SK-N-DZ (cell line): ENCODE measurements at regions not wholly inside any gene's neighbourhood (a gene's known extent, or its start where the extent isn't known, plus 50 kb on each side); places are given as distances from the start of the nearest gene placed in this dataset.

Source experiments
- DNase-seq: peaks from one replicate; pipeline ENCODE4 v3.0.0-alpha.2; 2015; ENCODE audit warnings: low spot score

DNA sequence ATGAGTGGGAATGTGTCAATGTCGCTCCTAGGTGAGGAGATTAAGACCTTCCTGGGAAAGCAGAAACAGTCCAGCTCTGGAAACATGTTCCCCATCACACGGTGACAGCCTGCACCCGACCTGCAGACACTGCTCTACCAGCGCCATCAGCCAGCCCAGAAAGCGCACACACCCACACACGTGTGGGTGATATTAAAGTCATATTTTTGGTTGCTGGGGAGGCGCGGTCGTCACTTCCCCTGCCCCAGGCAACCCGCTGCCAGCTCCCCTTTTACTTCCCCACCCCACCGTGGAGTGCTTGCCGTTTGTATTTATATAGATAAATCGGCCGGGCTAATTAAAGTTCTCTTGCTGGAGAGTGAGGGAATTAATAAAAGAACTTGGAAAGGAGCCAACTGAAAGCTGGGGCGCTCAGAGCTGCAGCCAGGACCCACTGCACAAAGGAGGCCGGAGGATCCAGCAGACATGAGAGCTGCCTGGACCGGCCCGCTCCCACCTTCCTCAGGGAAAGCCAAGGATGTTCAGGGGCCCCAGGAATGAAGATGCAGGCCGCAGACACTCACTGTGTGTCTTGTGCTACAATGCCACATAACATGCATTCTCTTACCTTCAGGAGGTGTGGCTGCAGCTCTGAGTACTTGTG lies 145.2 kb upstream of the UNC5B start:
- DNase-seq, result no peak

DNA sequence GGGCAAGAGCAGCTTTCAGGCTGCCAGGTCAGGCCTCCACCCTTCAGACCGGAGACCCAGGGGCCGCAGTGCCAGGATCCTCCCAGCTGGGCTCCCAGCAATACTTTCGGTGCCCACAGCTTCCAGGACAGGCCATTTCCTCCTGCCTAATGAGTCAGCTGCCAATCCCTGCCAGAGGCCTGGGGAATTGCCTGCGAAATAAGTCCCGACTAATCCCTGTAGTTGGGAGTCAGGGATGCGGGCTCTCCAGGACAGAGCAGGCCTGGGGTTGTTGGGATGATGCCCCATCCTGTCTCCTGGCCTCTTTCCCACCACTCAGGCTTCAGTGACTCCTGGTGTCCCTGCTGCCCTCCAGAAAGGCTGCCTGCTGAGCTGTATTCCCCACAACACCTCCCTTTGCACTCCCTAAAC lies 143.5 kb upstream of the UNC5B start:
- DNase-seq, result no peak

DNA sequence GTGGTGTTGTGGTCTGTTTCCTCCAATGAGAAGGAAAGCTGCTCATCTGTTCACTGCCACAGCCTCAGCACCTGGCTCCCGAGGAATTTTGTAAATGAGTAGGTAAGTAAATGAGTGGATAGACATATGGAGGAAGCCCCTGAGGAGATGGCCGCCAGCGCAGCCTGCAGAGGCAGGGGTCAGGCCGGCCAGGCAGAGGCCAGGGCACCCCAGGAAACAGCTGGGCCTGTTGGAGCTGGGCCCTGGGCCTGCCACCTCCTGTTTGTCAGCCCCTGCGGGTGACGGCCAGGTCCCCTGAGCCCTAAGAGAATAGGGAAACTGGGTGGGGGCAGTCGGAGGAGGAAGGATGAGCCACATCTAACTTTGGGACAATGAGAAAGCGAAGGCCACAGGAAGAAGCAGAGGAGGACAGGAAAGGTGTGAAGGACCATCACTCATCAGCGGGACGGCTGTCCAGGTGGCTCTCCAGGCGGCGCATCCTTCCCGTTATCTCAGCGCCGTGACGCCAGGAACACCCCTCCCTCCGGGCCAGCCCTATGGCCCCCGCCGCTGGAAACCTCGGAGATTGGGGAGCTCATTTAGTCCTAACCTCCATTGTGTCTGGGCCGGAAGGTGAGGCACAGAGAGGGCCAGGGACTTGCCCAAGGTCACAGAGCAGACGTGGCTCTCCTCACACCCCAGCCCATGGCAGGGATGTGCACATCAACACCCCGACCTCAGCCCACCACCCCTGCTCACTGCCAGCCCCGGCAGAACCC lies 142.3 kb upstream of the UNC5B start:
- no peak for DNase-seq

DNA sequence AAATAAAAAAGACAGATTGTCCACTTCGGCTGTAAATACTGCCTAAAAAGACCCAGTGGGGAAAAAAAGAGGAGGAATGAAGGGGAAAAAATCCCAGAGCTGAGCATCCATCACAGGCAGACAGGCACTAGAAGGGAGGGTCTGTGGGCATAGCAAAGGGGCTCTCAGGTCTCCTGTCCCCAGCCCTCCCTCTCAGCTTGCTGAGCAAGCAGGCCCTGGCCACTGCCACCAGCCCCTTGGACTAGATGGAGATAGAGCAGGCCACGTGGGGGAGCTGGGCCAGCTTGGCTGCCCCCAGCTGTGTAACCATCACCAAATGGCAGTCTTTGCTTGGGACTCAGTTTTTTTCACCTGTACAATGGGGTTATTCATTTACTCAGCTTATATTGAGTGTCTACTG lies 141.6 kb upstream of the UNC5B start:
- no peak for DNase-seq

DNA sequence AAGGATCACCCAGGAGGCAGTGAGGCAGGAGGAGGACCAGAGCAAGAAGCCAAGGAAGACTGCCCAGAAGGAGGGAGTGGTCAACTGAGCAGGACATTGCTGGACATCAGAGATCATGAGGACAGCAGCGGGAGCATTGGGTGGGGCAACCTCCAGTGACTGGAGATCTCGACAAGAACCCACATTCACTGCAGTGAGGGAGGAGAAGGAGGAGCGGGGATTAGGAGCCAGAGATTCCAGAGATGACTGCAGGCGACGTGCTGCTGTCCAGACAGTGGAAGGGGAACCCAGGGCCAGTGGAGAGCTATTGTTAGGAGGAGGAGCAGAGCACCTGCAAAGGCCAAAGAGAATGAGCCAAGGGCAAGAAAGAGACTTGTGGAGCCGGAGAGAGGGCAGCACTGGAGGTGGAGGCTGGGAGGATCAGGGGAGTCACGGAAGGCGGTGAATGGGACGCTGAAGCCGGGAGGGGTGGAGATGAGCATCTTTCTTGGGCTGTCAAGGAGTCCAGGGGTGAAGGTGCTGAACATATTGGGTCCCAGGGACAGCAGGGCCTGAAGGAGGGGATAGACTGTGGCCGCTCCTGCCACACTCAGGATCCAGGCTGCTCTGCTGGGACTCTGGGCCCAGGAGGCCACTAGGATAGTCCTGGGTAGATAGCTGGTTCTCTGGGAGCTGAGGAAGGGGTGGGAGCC lies 140.1 kb upstream of the UNC5B start:
- DNase-seq, result no peak

DNA sequence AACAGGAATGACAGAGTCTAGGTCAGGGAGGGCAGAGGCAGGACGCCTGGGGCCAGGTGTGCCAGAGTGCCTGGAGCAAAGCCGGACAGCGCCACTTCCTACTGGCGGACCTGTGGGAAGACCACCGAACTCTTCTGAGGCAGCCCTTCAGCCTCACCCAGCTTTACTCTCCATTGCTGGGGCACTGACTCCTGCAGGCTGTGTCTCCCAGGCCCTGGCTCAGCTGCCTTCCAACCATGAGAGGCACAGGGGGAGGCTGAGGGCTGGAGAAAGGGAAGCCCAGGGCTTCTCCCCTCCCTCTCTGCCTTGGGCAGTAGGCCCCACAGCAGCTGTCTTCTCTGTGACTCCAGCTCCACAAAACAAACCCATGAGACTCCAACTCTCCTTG lies 139.6 kb upstream of the UNC5B start:
- DNase-seq, result no peak

DNA sequence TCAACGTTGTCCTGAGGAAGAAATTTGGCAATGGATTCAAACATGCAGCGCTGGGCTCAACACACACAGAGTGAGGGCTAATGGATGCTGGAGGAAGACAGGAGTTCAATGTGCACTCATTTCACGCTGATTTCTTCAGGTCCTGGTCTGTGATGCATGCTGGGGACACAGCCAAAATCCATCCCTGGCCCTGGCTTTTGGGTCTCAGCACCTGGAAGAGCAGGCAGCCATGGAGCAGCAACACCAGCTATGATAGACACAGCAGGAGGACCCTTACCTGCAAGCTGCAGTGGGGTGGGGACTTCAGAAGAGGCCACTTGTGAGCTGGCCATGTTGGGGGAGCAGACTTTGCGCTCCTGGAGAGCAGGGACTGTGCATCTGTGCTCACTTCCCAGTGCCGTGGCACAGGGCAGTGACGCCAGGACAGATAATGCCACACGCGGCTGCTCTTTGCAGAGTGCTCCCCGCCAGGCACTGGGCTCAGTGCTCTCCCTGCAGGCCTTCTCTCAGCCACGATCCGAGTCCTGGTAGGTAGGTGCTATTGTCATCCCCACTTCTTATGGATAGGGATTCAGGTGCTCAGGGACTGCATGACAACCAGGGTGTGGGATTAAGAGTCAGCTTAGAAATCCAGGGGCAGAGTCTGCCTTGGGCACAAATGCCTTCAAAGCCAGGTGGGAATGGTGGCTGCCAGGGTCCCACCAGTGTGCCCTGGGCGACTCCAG lies 138.8 kb upstream of the UNC5B start:
- DNase-seq, result no peak

DNA sequence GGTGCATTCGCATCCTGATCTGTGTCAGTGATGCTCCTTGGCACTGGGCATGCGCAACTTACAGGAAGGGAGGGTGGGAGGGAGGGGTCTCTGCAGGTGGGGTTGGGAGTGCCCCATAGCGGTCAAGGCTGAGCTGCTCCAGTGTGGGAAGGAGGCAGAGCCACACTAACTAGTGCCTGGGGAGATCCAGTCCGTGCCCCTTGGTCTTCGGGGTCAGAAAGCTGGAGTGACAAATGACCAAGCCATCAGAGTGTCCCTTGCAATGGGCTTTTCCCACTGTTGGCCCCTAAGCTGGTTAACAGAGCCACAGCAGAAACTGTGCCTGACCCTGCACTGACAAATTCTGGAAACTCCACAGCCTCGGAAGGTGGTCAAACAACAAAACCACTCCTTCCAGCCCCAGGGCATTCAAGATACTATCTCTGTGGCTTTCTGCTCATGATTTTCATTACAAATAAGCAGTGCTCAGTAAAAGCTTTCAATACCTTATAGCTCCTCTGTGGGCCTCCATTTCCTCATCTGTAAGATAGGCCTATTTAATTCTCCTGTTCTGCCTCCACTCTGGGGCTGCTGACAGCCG lies 138.1 kb upstream of the UNC5B start:
- DNase-seq, result no peak

DNA sequence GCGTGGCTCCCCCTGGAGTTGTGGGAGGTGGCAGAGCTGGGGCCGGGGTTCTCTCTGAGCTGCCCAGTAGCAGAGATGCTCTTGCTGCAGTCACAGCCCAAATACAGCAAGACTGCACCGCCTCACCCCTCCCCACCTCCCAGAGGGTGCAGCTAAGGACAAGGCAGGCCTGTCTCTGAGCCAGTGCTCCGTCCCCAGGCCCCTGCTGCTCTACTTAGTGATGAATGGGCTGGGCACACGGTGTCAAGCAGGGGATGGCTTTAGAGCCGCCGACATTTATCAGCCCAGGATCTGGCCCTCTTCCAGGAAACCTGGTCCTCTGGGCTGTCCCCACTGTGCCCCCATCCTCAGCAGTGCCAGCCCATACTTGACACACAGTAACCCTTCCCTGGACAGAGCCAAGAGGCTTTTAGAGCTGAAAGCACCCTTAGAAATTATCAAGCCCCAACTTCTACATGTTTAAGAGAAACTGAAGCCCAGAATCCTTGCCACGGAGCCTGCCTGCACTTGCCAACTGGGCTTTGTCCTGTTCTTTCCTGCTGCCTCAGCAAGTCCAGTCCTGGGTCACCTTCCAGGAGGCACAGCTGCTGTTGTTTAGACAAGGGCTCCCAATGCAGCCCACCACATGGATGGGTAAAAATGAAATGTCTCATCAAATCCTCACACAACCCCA lies 137.1 kb upstream of the UNC5B start:
- DNase-seq, result no peak

DNA sequence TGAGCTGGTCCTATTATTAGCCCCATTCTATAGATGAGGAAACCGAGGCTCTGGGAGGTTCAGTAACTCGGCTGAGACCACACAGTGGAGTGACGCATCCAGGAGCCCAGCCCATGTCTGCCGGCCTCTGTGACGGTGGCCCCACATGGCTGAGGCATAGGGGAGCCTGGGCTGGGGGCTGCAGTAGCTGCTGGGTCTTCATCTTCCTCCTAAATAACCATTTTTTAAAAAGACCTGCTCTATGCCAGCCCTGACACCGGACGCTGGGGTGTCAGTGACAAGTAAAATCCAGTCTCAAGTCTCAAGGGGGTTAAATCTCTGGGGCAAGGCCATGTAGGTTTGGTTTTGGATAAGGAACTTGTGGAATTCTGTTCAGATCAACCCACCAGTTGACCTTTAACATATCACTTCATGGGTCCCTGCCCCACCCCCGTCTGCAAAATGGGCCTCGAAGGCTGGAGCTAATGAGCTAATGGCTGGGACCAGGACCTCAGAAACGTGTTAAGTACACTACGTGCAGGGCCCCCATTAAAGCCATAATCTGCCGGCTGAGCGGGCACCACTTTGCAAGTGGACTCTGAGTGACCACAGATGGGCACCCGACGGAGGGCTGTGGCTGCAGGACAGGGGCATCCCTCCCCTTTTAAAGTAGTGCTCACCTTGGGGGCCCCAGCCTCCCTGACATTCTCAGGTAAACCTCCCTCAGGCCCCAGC lies 136.5 kb upstream of the UNC5B start:
- no peak for DNase-seq

DNA sequence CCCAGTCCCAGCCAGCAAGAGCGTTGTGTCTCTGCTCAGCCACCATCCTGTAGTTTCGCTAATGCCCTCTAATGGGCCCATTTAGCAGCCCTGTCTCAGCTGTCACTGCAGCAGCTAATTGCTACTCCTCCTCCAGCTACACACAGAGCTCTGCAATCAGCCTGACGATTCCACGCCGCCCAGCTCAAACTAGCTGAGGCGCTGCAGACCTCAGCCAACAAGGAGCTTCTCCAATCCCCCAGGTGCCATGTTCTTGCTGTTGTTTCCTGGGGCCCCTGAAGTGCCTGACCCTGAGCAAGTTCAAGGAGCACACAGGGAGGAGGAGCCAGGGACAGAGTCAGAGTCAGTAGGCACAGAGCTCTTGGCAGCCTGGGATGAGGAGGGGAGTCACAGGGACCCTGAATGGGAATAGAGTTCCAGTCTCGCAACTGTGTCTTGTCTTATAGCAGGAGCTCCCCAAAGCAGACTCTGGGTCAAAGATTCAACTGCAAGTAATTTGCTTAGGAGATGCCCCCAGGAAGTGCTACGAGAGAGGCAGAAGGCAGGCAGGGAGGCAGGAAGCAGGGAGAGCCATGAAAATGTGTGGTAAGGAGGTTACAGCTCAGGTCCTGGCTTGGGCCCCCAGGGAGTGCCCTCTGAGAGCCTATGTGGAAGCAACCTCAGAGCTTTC lies 135.8 kb upstream of the UNC5B start:
- DNase-seq, result peak; percentile 54

DNA sequence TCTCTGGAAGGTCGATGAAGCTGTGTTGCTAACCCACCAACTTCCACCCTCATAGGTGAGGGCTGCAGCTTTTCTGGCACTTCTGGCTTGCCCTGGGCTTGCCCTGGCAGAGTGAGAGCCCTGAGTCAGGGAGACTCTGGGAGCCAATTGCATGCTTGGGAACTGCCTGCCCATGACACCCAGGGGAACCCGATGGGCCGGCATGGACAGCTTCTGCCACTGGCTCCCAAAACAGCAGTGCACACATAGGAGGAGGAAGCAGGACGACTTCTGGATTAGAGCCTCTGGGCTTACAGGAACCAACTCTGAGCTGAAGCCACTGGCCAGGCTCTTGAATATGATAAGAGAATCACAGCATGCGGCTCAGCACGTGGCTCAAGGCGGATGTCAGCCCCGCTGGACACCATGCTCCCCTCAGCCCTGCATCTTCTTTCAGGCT lies 135.2 kb upstream of the UNC5B start:
- no peak for DNase-seq

DNA sequence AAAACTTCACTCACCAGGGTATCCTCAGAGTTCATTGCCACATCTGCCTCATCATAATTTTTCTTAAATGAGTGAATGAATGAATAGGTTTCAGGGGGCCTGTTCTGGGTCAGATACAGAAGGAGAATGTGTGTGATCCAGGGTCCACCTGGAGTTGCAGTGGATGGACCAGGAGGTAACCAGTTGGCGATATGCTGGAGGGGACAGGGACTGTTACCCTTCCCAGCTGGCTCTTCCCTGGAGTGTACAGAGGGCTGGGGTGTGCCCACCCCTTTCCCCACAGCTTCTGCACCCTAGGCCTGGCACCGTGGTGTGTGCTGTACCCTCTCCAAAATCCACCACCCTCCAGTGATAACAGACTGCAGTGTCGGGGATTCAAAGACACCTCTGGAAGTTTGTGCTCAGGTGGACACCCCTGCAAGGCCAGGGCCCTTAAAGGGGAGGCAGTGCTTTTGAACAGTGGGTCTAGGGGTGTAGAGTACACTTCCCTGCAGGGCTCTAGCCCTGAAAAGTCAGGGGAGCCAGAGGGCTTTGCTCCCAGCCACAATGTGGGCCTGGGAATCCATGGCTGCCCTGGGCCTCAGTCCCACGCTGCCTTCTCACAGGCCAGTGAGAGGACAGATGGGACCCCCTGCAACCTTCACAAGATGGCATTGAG lies 134.4 kb upstream of the UNC5B start:
- no peak for DNase-seq

DNA sequence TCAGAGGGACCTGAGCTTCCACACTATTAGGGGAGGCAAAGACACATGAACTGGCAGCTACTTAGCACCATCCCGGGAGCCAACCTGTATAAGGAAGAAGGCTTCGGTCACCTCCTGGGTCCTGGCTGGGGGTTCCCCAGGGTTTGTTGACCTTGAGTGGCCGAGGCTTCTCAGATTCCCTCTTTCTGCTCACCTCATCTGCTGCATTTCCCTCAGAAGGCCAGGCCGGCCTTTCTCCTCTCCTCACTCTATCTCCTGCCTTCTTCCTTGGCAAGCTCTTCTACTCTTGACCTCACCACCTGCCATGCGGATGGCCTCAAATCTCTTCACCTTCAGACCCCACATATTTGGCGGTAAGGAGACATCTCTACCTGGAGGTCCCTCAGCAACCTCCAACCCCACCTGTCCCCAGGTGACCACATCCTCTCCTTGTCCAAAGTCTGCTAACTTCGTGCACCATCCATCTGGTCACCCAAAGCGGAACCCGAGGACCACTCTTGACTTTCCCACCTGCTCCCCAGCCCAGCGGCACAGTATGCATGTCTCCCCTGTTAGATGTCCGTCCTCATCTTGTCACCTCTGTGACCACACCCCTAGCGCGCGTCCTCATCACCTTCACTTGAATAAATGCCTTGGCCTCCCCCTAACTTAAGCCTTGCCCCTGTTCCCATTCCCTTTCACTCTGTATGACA lies 133.8 kb upstream of the UNC5B start:
- DNase-seq, result no peak

DNA sequence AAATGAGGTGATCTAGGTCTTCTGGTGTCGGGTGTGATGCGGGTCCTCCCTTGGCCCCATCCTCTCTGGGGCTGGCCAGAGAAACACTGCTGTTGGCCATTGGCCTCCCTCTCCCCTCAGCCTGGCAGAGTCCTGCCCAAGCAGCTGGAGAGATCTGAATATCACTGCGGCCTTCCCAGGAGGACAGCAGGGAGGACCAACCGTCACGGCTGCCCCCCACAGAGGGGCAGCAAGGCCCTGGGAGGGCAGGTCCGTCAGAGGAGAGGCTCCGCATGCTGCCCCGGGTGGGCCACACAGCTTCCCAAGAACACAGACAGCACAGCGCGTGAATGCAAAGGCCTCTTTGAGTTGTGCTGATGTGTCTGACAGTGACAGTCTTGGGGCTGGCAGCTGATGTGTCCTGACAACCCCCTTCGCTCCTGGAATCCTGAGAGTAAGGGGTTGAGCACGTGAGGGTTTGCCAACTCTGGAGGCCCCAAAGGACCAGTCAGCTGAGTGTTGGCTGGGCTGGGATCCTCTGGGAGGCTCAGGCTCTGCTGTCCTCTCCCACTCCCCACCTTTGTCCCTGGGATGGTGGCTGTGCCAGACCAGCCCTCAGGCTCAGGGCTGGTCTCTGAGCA lies 132.5 kb upstream of the UNC5B start:
- DNase-seq, result no peak

DNA sequence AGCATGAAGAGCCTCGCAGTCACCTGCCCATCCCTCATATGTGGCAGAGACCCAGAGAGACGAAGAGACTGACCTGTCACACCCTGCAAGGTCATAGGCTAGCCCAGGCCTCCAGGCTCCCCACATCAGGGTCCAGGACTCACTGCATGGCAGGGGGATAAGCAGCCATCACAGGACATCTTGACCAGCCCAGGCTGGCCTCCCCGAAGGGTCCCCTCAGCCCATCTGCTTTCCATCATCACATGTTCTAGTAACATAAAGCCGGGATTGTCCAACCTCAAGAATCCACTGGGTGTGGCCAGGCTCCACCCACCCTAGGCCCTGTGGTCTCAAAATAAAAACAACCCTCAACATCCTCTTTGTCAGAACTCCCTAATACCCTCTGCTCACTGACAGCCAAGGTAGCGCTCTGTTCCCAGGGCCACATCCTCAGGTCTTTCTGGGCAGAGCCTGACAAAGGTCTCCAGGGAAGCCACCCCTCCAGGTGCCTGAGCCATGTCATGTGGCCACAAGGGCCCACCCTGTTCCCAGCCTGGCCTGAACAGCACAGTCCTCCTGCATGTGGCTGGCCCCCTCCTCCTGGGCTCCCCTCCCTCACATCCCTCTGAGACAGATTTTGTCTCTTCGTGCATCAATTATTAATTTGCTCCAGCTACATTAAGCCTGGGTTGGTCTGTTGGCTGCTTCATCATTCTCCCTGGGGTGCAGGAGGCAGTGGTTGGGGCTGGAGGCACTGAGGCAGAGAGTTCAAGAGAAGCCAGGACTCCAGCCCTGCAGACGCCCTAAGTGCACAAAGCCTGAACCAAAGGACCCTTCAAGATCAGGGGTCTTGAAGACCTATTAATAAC lies 131.8 kb upstream of the UNC5B start:
- no peak for DNase-seq

DNA sequence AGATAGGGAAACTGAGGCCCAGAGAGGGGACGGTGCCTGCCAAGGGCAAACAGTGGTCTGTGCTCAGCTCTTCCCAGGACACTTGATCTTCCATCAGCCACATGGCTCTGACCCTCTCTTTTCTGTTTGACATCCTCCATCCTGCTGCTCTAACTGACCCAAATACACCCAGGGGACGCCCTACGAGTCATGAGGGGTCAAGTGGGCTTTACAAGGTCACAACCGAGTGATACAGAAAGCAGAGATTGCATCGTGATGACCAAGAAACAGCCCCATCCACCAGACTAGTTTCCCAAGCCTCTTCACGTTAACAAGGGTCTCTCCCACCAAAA lies 131.2 kb upstream of the UNC5B start:
- no peak for DNase-seq

DNA sequence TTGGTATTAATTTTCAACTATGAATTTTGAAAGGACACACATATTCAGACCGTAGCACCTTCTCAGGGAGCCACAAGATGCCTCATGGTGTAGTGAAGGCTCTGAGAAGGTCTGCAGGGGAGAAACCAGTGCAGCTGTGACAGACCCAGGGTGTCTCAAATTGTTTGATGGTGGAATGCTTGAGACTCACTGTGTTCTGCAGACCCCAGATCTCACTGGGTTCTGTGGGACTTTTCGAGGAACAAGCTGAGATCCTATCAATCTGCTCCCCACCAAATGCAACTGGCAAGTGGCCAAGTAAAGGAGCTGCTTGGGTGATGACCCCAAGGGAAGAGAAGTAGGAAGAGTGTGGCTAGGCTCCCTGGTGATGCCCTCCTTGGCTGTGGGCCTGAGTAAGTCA lies 130.5 kb upstream of the UNC5B start:
- DNase-seq, result no peak
